HG03457 (cell line): ENCODE measurements at regions not wholly inside any gene's neighbourhood (a gene's known extent, or its start where the extent isn't known, plus 50 kb on each side); places are given as distances from the start of the nearest gene placed in this dataset.
"Not testable (repeated sequence)": the region's sequence is repeated elsewhere in the genome, so short reads cannot be mapped to it uniquely, and the experiment has no call there.

Experiments
- ATAC-seq: cut with Tn5 transposase; IDR thresholded peaks from one replicate; pipeline ENCODE4 v1.9.1; 2021; ENCODE audit warnings: moderate number of reproducible peaks; ENCODE audit not compliant: unreplicated experiment

DNA sequence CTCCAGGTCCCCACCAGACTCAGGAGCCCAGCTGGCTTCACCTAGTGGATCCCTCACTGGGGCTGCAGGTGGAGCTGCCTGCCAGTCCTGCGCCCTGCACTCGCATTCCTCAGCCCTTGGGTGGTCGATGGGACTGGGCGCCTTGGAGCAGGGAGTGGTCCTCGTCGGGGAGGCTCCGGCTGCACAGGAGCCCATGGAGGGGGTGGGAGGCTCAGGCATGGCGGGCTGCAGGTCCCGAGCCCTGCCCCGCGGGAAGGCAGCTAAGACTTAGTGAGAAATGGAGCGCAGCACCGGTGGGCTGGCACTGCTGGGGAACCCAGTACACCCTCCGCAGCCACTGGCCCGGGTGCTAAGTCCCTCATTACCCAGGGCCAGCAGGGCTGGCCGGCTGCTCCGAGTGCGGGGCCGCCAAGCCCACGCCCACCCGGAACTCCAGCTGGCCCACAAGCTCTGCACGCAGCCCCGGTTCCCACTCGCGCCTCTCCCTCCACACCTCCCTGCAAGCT is 203.4 kb downstream of the DSC3 start:
- not testable (repeated sequence) for ATAC-seq

DNA sequence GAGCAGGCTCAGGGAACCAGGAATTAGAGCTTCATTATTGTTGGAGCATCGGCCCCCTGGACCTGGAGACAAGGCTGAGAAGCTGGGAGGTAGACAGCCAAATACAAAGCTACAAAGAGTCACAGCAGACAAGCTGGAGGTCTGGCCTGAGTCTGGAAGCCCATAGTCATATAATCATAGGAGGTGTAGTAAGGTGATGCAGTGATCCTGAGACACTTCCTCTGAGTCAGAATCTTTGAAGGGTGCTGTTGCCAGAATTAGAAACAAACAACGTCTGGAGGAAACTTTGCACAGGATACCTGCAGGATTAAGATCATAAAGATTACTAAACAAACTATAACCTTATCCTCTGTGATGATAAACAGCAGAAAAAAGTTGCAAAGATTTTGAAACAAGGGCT is 213.8 kb downstream of the DSC3 start:
- ATAC-seq, result no peak

DNA sequence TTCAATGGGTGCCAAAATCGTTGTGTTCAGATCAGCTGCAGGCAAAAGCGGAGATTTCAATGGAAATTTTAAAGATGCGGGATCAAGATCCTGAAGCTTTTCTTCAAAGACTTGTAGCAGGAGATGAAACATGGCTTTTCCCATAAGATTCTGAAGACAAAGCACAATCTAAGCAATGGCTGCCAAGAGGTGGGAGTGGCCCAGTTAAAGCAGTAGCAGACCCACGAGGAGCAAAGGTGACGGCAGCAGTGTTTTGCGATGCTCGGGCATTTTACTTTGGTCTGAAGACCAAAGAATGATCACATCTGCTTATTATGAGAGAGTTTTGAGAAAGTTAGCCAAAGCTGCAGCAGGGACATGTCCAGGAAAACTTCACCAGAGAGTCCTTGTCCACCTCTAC is 222.9 kb downstream of the DSC3 start:
- ATAC-seq, result no peak

DNA sequence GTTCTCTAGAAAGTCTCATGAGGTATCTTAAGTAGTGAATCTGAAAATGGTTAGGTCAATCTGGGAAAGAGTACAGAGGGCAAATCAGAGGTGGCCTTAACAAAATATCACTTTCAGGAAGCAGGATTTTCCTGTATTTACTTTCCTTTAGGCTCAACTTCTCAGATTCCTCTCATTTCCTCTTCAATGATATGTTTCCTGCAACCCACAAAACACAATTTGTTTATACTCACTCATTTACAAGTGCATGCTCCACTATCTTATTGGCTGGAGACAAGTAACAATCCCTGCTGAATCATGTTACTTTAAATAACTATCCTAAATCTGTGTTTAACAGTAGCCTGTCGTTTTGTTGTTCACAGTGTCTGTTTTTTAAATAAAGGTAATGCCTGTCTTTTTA is 228.1 kb downstream of the DSC3 start:
- no peak for ATAC-seq

DNA sequence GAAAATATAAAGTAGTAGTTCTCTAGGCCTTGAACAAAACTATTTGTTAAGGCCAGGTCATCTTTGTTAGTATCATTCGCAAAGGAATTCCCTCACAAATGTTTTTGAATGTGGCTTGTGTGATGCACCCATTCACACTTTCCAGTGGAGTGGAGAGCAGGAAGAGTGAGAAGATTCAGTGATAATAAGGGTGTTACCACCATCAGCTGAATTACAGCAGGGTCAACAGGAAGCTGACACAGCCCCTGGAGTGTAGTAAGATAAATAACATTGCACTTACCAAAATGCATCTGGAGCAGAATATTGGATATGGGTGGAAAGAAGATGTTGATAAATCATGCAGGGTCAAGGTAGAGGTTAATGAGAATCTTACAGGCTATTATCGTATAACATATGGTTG is 231.0 kb downstream of the DSC3 start:
- no peak for ATAC-seq

DNA sequence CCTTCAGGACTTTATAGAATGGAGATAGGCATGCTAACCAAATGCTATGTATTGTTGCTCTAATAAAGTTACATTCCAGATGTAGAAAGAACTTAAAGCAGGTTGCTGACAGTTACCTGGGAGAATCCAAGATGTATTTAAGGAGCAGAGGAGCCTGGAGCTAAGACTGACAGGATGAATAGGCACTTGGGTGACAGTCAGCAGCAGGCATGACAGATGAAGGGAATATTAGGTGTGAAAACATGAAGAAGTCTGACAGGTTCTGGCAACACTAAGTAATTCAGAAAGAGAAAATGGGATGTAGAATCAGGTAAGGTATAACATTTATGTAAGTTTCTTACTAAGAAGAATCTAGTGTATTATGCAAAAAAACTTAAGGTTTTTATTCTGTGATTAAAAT is 232.0 kb downstream of the DSC3 start:
- no peak for ATAC-seq

DNA sequence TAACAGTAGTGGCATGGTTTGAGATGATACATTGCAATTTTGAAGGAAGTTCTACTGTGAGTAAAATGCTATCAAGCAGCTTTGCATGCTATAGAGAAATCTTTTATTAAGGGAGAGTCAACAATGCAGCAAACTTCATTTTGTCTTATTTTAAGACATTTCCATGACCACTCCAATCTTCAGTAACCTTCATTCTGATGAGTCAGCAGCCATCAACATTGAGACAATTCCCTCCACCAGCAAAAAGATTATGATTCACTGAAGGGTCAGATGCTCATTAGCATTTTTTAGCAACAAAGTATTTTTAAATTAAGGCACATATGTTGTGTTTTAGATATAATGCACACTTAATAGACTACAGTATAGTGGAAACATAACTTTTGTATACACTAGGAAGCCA is 235.7 kb downstream of the DSC3 start:
- no peak for ATAC-seq

DNA sequence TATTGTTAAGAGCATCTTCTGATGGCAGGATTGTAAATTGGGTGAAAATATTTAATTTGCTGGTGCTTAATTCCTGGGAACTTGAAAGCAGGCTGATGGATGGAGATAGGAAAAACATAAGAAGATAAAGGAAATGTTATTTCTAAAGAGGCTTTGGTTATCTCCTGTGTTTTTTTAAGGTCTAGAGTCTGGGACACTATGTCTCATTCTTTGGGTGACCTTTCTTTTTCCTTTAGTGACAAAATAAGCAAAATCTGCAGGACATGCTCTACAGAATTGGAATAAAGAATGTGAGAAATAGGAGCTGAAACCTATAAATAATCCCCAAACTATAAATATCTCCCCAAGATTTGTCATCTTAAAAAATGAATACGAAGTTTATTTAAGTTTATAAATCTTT is 241.7 kb downstream of the DSC3 start:
- ATAC-seq, result no peak

DNA sequence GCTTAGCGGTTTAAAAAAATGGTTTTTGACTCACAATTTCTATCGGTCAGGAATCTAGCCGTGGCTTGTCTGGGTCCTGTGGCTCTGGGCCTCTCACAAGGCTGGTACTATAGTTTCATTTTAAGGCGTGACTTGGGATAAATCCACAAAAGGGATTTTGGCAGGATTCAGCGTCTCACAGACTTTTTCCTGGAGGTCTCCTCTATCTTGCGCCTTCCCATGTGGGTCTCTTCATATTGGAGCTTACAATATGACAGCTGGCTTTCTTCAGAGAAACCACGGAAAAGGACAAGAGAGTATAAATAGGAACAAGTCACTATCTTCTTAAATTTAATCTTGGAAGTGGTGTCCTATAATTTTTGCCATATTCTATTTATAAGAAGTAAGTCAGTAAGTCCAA is 250.5 kb downstream of the DSC3 start:
- ATAC-seq, result no peak

DNA sequence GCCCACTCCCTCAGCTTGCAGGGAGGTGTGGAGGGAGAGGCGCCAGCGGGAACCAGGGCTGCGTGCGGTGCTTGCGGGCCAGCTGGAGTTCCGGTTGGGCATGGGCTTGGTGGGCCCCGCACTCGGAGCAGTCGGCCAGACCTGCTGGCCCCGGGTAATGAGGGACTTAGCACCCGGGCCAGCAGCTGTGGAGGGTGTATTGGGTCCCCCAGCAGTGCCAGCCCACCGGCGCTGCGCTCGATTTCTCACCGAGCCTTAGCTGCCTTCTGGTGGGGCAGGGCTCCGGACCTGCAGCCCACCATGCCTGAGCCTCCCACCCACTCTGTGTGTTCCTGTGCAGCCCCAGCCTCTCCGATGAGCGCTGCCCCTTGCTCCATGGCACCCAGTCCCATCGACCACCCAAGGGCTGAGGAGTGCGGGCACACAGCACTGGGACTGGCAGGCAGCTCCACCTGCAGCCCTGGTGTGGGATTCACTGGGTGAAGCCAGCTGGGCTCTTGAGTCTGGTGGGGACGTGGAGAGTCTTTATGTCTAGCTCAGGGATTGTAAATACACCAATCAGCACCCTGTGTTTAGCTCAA is 254.0 kb downstream of the DSC3 start:
- not testable (repeated sequence) for ATAC-seq

DNA sequence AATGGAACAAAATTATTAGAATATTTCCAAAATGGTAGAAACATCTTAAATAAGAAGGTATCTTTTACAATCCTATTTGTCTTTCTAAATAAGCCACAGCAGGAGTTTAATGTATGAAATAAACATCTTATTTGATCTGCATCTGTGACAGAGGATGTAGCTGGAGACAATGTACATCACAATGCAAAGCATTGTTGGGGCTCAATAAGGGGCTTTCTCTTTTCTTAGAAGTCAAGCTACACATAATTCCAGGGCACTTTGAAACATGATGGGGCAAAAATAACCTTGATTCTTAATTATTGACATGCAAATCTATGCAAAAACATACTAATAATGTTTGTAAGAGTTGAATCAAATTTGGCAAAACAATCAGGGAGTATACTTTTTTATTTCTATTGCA is 255.1 kb downstream of the DSC3 start:
- no peak for ATAC-seq

DNA sequence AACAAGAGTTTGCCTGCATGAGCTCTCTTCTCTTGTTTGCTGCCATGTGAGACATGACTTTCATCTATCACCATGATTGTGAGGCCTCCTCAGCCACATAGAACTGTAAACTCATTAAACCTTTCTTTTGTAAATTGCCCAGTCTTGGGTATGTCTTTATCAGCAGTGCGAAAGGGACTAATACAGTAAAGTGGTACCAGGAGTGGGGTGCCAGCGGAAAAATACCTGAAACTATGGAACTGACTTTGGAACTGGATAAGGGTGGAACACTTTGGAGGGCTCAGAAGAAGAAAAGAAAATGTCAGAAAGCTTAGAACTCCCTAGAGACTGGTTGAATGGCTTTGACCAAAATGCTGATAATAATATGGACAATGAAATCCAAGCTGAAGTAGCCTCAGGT is 260.9 kb downstream of the DSC3 start:
- ATAC-seq, result no peak

DNA sequence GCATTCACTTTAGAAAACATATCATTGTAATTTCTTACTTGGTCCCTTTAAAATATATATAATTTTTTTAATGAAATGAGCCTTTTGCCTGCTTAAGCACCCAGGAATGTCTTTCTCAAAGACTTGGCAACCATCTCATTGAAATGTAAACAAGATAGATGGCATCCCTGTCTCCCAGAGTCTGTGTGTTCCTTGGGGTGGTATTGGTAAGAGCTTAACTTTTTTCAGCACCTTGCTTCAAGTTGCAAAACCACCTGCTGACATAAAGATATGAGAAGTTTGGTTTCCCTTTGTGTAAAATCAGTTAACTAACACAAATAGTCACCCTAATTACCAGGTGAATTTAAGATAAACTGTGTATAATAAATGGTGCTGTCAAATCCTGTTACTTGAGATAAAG is 266.9 kb downstream of the DSC3 start:
- no peak for ATAC-seq

DNA sequence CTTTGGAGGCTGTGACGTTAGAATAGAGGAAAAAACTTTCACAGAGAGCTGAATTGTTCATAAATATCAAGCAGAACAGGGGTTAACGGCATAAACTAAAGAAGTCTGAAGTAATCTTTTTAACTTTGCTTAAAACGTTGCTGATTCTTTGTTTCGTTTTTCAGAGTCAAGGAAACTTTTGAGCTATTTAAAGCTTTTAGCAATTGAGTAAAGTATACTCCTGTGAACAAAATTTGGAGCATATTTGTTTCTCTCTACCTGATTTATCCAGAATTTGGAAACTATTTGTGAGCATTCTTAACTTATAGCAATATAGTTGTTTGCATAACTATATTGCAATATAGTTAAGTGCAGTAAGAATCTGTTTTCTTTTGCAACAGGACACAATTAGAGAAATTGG is 270.4 kb downstream of the DSC3 start:
- ATAC-seq, result not testable (repeated sequence)

DNA sequence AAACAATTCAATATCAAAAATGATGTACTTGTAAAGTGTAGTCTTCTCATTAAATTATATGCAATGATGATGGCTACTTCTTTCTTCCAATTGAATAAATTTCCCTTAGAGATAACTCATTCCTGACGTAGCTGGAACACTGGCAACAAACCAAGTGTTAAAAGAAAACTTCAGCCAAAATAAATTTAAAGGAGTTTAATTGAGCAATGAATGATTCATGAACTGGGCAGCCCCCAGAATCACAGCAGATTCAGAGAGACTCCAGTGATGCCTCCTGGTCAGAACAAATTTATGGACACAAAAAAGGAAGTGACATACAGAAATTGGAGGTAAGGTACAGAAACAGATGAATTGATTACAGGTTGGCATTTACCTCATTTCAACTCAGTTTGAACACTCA is 276.5 kb downstream of the DSC3 start:
- ATAC-seq, result no peak

DNA sequence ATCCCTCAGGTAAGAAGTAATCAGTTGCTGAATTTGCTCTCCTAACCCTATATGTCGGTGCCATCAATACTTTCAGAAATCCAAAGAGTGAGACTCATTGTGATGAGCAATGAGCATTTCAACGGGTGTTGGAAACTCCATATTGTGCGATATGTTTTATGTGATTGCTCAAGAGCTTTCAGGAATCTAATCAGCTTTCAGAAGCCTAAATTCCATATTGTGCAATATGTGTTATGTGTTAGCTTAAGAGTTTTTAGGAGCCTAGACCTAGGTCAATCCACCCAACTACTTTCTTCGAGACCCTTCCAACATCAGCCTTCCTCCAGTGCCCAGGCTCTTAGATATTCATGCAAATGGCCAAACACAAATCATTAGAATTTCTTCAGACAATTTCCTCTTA is 277.3 kb downstream of the DSC3 start:
- ATAC-seq, result no peak

DNA sequence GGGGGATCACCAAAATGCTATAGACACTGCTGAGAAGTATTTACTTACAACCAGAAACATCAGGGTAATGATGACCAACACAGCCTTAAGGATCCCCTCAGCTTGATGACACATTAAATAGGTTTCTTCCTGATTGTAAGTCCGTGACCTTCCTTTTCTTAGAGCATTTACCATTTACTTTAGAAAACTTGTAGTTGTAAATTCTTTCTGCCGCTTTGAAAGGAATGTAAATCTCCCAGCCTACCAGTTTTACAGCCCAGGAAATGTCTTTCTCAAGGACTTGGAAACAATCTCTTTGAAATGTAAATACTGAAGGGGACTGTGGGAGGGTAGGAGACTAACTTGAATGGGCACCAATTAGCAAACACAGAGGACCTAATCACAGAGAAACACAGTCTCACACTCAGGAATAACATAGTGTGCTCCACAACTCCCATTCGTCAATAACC is 278.6 kb downstream of the DSC3 start:
- ATAC-seq, result no peak

DNA sequence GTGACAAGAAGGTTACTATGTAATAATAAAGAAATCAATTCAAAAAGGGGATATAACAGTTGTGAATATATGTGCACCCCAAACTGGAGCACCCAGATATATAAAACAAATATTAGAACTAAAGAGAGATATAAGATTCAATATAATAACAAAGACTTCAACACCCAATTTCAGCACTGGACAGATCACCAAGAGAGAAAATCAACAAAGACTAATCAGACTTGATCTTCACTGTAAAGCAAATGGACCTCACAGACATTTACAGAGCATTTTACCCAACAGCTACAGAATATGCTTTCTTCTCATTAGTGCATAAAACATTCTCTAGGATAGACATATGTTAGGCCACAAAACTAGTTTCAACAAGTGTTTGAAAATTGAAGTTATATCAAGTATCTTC is 287.7 kb downstream of the DSC3 start:
- ATAC-seq, result no peak

DNA sequence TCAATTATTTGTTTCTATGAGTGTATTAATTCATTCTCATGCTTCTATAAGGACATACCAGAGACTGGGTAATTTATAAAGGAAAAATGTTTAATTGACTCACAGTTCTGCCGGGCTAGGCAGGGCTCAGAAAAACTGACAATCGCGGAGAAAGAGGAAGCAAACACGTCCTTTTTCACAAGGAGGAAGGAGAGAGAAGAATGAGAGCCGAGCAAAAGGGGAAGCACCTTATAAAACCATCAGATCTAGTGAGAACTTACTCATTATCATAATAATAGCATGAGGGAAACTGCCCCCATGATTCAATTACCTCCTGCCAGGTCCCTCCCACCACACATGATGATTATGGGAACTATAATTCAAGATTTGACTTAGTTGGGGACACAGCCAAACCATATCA is 294.0 kb downstream of the DSC3 start:
- no peak for ATAC-seq

DNA sequence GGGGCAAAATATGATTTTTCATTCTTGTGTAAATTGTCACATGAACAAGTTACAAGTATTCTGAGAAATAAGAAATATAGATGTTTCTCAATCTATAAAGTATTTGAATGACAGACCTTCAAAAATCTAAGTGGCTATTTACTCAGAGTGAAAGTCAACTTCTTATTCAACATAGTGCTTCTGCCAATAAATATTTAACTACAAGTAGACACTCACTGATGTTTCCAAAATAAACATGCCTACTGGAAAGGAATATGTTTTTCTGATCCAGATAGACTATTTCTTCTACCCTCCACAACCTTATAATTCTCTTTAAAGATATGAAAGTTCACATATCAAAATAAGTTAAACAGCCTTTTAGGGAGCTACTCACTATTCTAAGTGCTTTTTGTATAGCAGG is 296.3 kb downstream of the DSC3 start:
- no peak for ATAC-seq

DNA sequence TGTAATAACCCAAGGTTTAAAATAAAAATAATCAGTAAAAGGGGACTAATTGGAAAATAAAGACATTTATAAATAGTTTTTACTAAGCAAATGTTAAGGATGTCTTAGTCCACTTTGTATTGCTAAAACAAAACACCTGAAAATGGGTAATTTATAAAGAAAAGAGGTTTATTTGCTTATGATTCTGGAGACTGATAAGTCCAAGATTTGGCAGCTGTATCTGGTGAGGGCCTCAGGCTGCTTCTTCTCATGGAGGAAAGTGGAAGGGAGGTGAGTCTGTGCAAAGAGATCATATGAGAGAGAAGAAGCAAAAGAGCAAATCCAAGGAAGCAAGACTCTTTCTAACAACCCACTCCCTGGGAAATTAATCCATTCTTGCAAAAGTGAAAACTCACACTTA is 299.5 kb downstream of the DSC3 start:
- no peak for ATAC-seq

DNA sequence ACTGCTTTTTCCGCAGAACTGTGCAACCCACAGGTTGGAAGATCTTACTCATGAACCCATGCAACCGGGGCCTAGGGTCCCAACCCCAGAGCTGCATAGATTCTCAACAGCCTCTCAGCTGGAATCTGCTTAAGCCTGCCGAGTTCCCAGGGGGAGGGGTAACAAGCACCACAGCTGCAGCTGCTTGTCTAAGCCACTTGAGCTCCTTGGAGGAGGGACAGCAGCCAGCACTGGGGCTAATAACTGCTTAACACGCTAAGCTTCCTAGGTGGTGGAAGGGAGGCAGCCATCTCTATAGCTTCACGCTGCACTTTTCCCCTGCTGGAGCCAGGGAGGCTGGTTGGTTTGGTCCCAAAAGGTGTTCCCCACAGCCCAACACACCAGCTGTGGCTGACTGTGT is 311.6 kb downstream of the DSC3 start:
- ATAC-seq, result no peak

DNA sequence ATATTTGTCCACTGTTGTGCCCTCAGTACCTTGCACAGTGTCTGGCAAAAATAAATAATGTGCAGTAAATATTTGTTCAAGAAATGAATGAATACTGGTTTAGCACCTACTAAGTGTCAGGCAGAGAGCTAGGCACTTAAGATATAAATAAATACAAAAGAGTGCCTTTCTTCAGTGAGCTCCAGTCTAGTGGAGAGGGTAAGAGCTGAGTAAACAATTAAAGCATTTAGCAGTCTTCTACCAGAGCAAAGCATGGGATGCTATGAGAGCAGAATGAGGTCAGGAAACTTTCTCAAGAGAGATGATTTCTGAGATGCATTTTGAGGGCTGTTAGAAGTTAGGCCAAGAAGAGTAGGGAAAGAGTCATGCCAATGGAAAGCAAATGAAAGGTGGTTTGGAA is 314.7 kb downstream of the DSC3 start:
- ATAC-seq, result no peak
